ENCODE measurements at regions not wholly inside any gene's neighbourhood (a gene's known extent, or its start where the extent isn't known, plus 50 kb on each side); places are given as distances from the start of the nearest gene placed in this dataset.

- no peak for DNase-seq
- no peak overlapping the region for H3K4me3 ChIP-seq
- WGBS (ENCODE audit: insufficient coverage, low coverage, low lambda C conversion rate, missing lambda C conversion rate): 76% methylated on average over 3 of the region's 3 CpGs
- H3K27ac ChIP-seq: no peak overlapping the region
- no peak for ATAC-seq
- no peaks in the 10 kb centered on the region for H3K9me3 ChIP-seq
- H3K27me3 ChIP-seq: peaks cover 0 to 6% of the 10 kb centered on the region in 2 donors
- H3K4me1 ChIP-seq: no peaks in the 10 kb centered on the region
- no peaks in the 10 kb centered on the region for H3K36me3 ChIP-seq
- no peak for TF ChIP-seq CTCF (IDR thresholded peaks at IDR 0.05)
- TF ChIP-seq POLR2A (IDR thresholded peaks at IDR 0.05): no peak
- intact Hi-C loops (cut with DNase I): no loop called here
These were observed 71.3 kb upstream of the PRPS1 start for GRCh38 chrX:107556967-107557366.

GRCh38 chrX:107559506-107559905, 68.8 kb upstream of the PRPS1 start:
- no peak for DNase-seq
- Histone ChIP-seq H3K9me3 (no peaks in the 10 kb centered on the region), H3K27ac (no peak overlapping the region), H3K4me3 (no peak overlapping the region), H3K36me3 (no peaks in the 10 kb centered on the region), H3K27me3 (peaks cover 0 to 6% of the 10 kb centered on the region in 2 donors), H3K4me1 (no peaks in the 10 kb centered on the region)
- ATAC-seq: no peak
- intact Hi-C loops (cut with DNase I): no loop called here
- no peak for TF ChIP-seq CTCF (IDR thresholded peaks at IDR 0.05)
- TF ChIP-seq POLR2A (IDR thresholded peaks at IDR 0.05): no peak

GRCh38 chrX:107560041-107560440, 68.3 kb upstream of the PRPS1 start:
- Histone ChIP-seq H3K4me3 (no peak overlapping the region), H3K27ac (no peak overlapping the region), H3K4me1 (no peaks in the 10 kb centered on the region), H3K9me3 (no peaks in the 10 kb centered on the region), H3K36me3 (no peaks in the 10 kb centered on the region), H3K27me3 (peaks cover 0 to 6% of the 10 kb centered on the region in 2 donors)
- intact Hi-C loops (cut with DNase I): no loop called here
- ATAC-seq (no peak), DNase-seq (no peak)
- no peak for TF ChIP-seq CTCF (IDR thresholded peaks at IDR 0.05)
- no peak for TF ChIP-seq POLR2A (IDR thresholded peaks at IDR 0.05)
- WGBS (ENCODE audit: insufficient coverage, low coverage, low lambda C conversion rate, missing lambda C conversion rate): 60% methylated on average over 5 of the region's 10 CpGs

- no peaks in the 10 kb centered on the region for H3K36me3 ChIP-seq
- no peak for TF ChIP-seq CTCF (IDR thresholded peaks at IDR 0.05)
- TF ChIP-seq POLR2A (IDR thresholded peaks at IDR 0.05): no peak
- ATAC-seq: no peak
- H3K4me3 ChIP-seq: no peak overlapping the region
- peaks cover 0 to 6% of the 10 kb centered on the region in 2 donors for H3K27me3 ChIP-seq
- intact Hi-C loops (cut with DNase I): no loop called here
- no peak for DNase-seq
- H3K27ac ChIP-seq: no peak overlapping the region
- no peaks in the 10 kb centered on the region for H3K4me1 ChIP-seq
- 75% methylated on average over 3 of the region's 4 CpGs for WGBS (ENCODE audit: insufficient coverage, low coverage, low lambda C conversion rate, missing lambda C conversion rate)
- H3K9me3 ChIP-seq: no peaks in the 10 kb centered on the region
These were observed 67.3 kb upstream of the PRPS1 start for GRCh38 chrX:107560980-107561379.

All from right lobe of liver (tissue), 6 donors.